Cardiac muscle cell (in vitro differentiated cells and primary cell): ENCODE measurements at regions not wholly inside any gene's neighbourhood (a gene's known extent, or its start where the extent isn't known, plus 50 kb on each side); places are given as distances from the start of the nearest gene placed in this dataset.

Source experiments
- DNase-seq, 2 donors: peaks; one replicate each; pipeline versions ENCODE4 v3.0.0 to v3.0.0-alpha.2; 2010 to 2017; ENCODE audit warnings: low read depth in 1 of 2, low spot score in 1 of 2
- H3K27ac ChIP-seq: fragments of 200-600 bp; sonication (generic); 2 replicates; pipeline ENCODE4 v1.5.1; 2016
- H3K27me3 ChIP-seq: fragments of 200-600 bp; sonication (generic); 2 replicates; pipeline ENCODE4 v1.6.0; 2016; ENCODE audit warnings: control low read depth
- H3K36me3 ChIP-seq: fragments of 200-600 bp; sonication (generic); 2 replicates; pipeline ENCODE4 v1.5.1; 2016; ENCODE audit warnings: control low read depth
- H3K4me1 ChIP-seq: fragments of 200-600 bp; sonication (generic); 2 replicates; pipeline ENCODE4 v1.8.1; 2017; ENCODE audit warnings: low read depth, mild to moderate bottlenecking, mixed run types
- H3K4me3 ChIP-seq: fragments of 200-600 bp; sonication (generic); 2 replicates; pipeline ENCODE4 v1.5.1; 2016; ENCODE audit warnings: mild to moderate bottlenecking
- H3K9me3 ChIP-seq: fragments of 200-600 bp; sonication (generic); 2 replicates; pipeline ENCODE4 v1.5.1; 2017; ENCODE audit warnings: low read depth, mild to moderate bottlenecking, control low read depth
- TF ChIP-seq, protein P1 (sequence below): IDR thresholded peaks from 2 replicates; pipeline ENCODE4 v1.5.1; 2012; ENCODE audit warnings: low read depth, mild to moderate bottlenecking, low read length

DNA sequence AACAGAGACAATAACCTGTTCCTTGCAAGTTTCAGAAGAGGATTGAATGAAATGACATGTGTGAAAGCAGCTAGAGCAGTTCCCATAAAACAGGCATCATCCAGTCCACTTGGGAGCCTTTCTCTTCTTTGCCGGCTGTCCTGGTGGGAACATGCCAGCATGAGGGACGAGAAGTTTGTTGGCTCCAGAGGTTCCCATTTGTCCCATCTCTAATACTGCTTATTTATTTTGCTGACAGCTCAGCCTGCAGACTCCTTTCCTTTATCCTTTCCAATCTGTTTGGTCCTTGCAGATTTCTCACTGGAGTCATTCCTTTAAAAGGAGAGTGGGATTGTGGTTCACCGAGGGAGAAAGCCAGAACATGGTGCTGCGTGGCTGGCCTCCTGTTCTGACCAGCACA, 321.5 kb upstream of the CLINT1 start:
- H3K36me3 ChIP-seq = no peaks in the 10 kb centered on the region
- peaks cover 8% of the 10 kb centered on the region for H3K4me1 ChIP-seq
- H3K9me3 ChIP-seq = no peaks in the 10 kb centered on the region
- no peak overlapping the region for H3K27ac ChIP-seq
- no peaks in the 10 kb centered on the region for H3K27me3 ChIP-seq
- TF ChIP-seq, protein P1, sequence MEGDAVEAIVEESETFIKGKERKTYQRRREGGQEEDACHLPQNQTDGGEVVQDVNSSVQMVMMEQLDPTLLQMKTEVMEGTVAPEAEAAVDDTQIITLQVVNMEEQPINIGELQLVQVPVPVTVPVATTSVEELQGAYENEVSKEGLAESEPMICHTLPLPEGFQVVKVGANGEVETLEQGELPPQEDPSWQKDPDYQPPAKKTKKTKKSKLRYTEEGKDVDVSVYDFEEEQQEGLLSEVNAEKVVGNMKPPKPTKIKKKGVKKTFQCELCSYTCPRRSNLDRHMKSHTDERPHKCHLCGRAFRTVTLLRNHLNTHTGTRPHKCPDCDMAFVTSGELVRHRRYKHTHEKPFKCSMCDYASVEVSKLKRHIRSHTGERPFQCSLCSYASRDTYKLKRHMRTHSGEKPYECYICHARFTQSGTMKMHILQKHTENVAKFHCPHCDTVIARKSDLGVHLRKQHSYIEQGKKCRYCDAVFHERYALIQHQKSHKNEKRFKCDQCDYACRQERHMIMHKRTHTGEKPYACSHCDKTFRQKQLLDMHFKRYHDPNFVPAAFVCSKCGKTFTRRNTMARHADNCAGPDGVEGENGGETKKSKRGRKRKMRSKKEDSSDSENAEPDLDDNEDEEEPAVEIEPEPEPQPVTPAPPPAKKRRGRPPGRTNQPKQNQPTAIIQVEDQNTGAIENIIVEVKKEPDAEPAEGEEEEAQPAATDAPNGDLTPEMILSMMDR = no peak
- no peak for DNase-seq
- H3K4me3 ChIP-seq = no peak overlapping the region

DNA sequence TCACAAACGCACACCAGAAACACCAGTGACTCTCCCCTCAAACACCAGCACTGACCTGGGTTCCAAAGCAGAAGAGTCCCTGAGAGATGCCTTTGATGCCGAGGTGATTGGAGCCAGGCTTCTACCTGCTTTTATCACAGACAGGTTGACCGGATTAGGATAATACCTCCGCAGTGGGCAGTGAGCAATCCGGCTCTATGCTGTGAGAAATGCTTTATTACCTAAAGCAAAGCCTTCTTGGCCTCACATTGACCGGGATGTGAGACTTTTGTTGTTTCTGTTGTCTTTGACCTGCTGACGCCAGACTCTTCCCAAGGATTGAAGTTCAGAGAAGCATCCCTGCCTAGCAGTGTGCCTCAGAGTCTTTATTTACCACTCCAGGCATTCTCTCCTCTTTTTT, 320.3 kb upstream of the CLINT1 start:
- no peaks in the 10 kb centered on the region for H3K9me3 ChIP-seq
- DNase-seq = no peak
- TF ChIP-seq, protein P1 = no peak
- no peaks in the 10 kb centered on the region for H3K27me3 ChIP-seq
- no peak overlapping the region for H3K27ac ChIP-seq
- H3K4me1 ChIP-seq = peaks cover 11% of the 10 kb centered on the region
- H3K36me3 ChIP-seq = no peaks in the 10 kb centered on the region
- H3K4me3 ChIP-seq = no peak overlapping the region

DNA sequence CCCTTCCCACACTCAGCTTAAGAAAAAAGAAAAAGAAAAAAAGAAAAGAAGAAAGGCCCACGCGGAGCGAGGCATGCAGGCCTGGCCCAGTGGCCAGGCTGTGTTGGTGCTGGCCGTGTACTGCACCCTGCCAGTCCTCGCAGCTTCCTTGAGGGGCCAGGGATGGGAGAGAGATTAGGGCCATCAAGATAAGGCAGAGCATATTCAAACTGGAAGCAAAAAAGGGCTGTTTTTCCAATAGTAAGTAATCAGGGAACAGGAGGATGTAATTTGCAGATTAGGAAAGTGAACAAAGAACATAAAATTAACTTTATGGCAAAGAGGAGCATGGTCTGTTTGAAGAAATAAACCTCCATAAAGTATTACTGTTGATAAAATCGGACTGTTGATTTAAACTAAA, 319.6 kb upstream of the CLINT1 start:
- TF ChIP-seq, protein P1 = no peak
- no peaks in the 10 kb centered on the region for H3K9me3 ChIP-seq
- no peak overlapping the region for H3K27ac ChIP-seq
- peaks cover 11% of the 10 kb centered on the region for H3K4me1 ChIP-seq
- H3K36me3 ChIP-seq = no peaks in the 10 kb centered on the region
- no peak overlapping the region for H3K4me3 ChIP-seq
- DNase-seq = no peak
- no peaks in the 10 kb centered on the region for H3K27me3 ChIP-seq

DNA sequence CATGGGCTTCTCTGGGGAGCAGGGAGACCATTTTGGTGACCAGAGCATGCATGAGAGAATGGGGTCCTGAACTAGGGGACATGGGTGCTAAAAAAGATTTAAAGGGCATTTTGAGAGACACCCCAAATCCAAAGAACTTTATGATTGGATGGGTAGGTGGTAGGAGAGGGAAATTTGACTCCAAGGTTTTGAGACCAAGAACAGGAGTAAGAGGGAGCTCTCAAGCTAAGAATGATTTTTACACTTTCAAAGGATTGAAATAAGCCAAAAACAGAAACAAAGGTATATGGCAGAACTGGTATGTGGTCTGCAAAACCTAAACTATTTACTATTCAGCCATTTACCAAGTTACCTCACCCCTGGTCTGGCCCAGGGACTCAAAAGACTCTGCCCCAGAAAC, 318.2 kb upstream of the CLINT1 start:
- no peak overlapping the region for H3K4me3 ChIP-seq
- H3K4me1 ChIP-seq = peaks cover 11% of the 10 kb centered on the region
- TF ChIP-seq, protein P1 = no peak
- no peak overlapping the region for H3K27ac ChIP-seq
- no peaks in the 10 kb centered on the region for H3K27me3 ChIP-seq
- no peak for DNase-seq
- H3K9me3 ChIP-seq = no peaks in the 10 kb centered on the region
- H3K36me3 ChIP-seq = no peaks in the 10 kb centered on the region

DNA sequence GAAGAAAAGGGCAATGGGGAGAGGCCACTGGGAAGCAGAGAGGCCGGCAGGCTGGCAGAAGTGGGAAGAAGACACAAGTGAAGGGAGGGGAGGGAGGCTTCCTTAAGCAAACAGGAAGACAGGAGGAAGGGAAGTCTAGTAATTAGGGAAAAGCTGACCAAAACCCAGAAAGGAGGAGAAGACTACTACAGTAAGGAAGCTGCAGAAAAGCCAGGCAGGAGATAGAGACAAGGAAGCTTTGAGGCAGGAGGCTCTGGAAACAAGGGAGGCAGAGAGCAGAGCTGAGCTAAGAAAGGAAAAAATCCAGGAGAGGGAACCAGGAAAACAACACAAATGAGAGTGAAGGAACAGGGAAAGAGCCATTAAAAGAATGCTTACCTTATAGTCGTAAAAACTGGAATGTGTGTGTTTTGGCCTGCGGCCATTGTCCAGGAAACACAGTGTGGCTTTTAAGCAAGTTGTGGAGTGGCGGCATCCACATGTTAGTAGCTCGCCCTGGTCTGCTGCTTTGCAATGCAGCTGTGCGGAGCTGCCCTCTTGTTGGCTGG, 317.1 kb upstream of the CLINT1 start:
- H3K27me3 ChIP-seq = no peaks in the 10 kb centered on the region
- H3K36me3 ChIP-seq = no peaks in the 10 kb centered on the region
- no peaks in the 10 kb centered on the region for H3K9me3 ChIP-seq
- TF ChIP-seq, protein P1 = no peak
- H3K27ac ChIP-seq = no peak overlapping the region
- DNase-seq = no peak
- peaks cover 11% of the 10 kb centered on the region for H3K4me1 ChIP-seq
- no peak overlapping the region for H3K4me3 ChIP-seq
